ENCODE measurements at regions not wholly inside any gene's neighbourhood (a gene's known extent, or its start where the extent isn't known, plus 50 kb on each side); places are given as distances from the start of the nearest gene placed in this dataset.

- TF ChIP-seq POLR2AphosphoS5 (IDR thresholded peaks at IDR 0.05) = no peak
- TF ChIP-seq, protein P1, sequence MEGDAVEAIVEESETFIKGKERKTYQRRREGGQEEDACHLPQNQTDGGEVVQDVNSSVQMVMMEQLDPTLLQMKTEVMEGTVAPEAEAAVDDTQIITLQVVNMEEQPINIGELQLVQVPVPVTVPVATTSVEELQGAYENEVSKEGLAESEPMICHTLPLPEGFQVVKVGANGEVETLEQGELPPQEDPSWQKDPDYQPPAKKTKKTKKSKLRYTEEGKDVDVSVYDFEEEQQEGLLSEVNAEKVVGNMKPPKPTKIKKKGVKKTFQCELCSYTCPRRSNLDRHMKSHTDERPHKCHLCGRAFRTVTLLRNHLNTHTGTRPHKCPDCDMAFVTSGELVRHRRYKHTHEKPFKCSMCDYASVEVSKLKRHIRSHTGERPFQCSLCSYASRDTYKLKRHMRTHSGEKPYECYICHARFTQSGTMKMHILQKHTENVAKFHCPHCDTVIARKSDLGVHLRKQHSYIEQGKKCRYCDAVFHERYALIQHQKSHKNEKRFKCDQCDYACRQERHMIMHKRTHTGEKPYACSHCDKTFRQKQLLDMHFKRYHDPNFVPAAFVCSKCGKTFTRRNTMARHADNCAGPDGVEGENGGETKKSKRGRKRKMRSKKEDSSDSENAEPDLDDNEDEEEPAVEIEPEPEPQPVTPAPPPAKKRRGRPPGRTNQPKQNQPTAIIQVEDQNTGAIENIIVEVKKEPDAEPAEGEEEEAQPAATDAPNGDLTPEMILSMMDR (IDR thresholded peaks at IDR 0.05) = no peak
- TF ChIP-seq POLR2A (IDR thresholded peaks at IDR 0.05) = no peak
Observed at GRCh38 chr12:115850957-115851356, 426.5 kb downstream of the MED13L start.
